GM21447 (cell line): ENCODE measurements at regions not wholly inside any gene's neighbourhood (a gene's known extent, or its start where the extent isn't known, plus 50 kb on each side); places are given as distances from the start of the nearest gene placed in this dataset.

Source experiments
- ATAC-seq: cut with Tn5 transposase; IDR thresholded peaks from one replicate; pipeline ENCODE4 v1.9.1; 2021; ENCODE audit not compliant: unreplicated experiment

- ATAC-seq: no peak
Observed at GRCh38 chr2:62284471-62284870, 88.6 kb downstream of the B3GNT2 start.

GRCh38 chr2:62283147-62283546 is 87.2 kb downstream of the B3GNT2 start:
- ATAC-seq: no peak

- ATAC-seq: no peak
Observed at GRCh38 chr2:62281663-62282062, 85.7 kb downstream of the B3GNT2 start.

GRCh38 chr2:62277688-62278087 is 81.8 kb downstream of the B3GNT2 start:
- no peak for ATAC-seq
